ENCODE measurements at regions not wholly inside any gene's neighbourhood (a gene's known extent, or its start where the extent isn't known, plus 50 kb on each side); places are given as distances from the start of the nearest gene placed in this dataset.

GRCh38 chr2:45242161-45242741 lies 233.0 kb upstream of the SIX2 start:
- no peak for TF ChIP-seq CTCF (IDR thresholded peaks at IDR 0.05; ENCODE audit: low read depth, low read length, missing input control)
- no peak for TF ChIP-seq RXRA (IDR thresholded peaks at IDR 0.05)
- TF ChIP-seq YY1 (IDR thresholded peaks at IDR 0.05), result no peak
- TF ChIP-seq ATF3 (IDR thresholded peaks at IDR 0.05), result no peak
- no peak for TF ChIP-seq SP1 (IDR thresholded peaks at IDR 0.05)
- no peak for TF ChIP-seq TAF1 (conservative IDR thresholded peaks at IDR 0.05)
- no peak for TF ChIP-seq MAX (IDR thresholded peaks at IDR 0.05)
- no peak for TF ChIP-seq ZBTB33 (IDR thresholded peaks at IDR 0.05)
- no peak for TF ChIP-seq GABPA (IDR thresholded peaks at IDR 0.05 in 1 of 2, conservative IDR thresholded peaks at IDR 0.05 in 1 of 2)
- no peak for TF ChIP-seq RAD21 (IDR thresholded peaks at IDR 0.05)
- TF ChIP-seq FOXA1 (IDR thresholded peaks at IDR 0.05), result no peak
- TF ChIP-seq REST (IDR thresholded peaks at IDR 0.05), result no peak
